ENCODE measurements at regions not wholly inside any gene's neighbourhood (a gene's known extent, or its start where the extent isn't known, plus 50 kb on each side); places are given as distances from the start of the nearest gene placed in this dataset.
"Not testable (repeated sequence)": the region's sequence is repeated elsewhere in the genome, so short reads cannot be mapped to it uniquely, and the experiment has no call there.

GRCh38 chr5:96214442-96215197 is 218.4 kb downstream of the PCSK1 start:
- no peak for DNase-seq (ENCODE audit: extremely low read depth in 1 of 2, low read depth in 1 of 2)

- no peak for DNase-seq (ENCODE audit: extremely low read depth in 1 of 2, low read depth in 1 of 2)
These were observed 223.2 kb downstream of the PCSK1 start for GRCh38 chr5:96209829-96210228.

GRCh38 chr5:96207420-96207819 is 225.6 kb downstream of the PCSK1 start:
- DNase-seq (ENCODE audit: extremely low read depth in 1 of 2, low read depth in 1 of 2): no peak

GRCh38 chr5:96203761-96204160 is 229.3 kb downstream of the PCSK1 start:
- DNase-seq (ENCODE audit: extremely low read depth in 1 of 2, low read depth in 1 of 2): no peak

GRCh38 chr5:96201503-96201902 is 231.5 kb downstream of the PCSK1 start:
- no peak for DNase-seq (ENCODE audit: extremely low read depth in 1 of 2, low read depth in 1 of 2)

- DNase-seq (ENCODE audit: extremely low read depth in 1 of 2, low read depth in 1 of 2): no peak
These were observed 232.4 kb downstream of the PCSK1 start for GRCh38 chr5:96200641-96201040.

GRCh38 chr5:96199713-96200183 is 233.3 kb downstream of the PCSK1 start:
- no peak for DNase-seq (ENCODE audit: extremely low read depth in 1 of 2, low read depth in 1 of 2)

- DNase-seq (ENCODE audit: extremely low read depth in 1 of 2, low read depth in 1 of 2): no peak
These were observed 234.5 kb downstream of the PCSK1 start for GRCh38 chr5:96198356-96199058.

GRCh38 chr5:96197767-96198166 is 235.3 kb downstream of the PCSK1 start:
- DNase-seq (ENCODE audit: extremely low read depth in 1 of 2, low read depth in 1 of 2): not testable (repeated sequence)

GRCh38 chr5:96197347-96197746 is 235.7 kb upstream of the ELL2 start:
- DNase-seq (ENCODE audit: extremely low read depth in 1 of 2, low read depth in 1 of 2): no peak

GRCh38 chr5:96196890-96197289 is 235.2 kb upstream of the ELL2 start:
- DNase-seq (ENCODE audit: extremely low read depth in 1 of 2, low read depth in 1 of 2): no peak

GRCh38 chr5:96196407-96196806 is 234.8 kb upstream of the ELL2 start:
- DNase-seq (ENCODE audit: extremely low read depth in 1 of 2, low read depth in 1 of 2): no peak

- DNase-seq (ENCODE audit: extremely low read depth in 1 of 2, low read depth in 1 of 2): no peak
These were observed 233.5 kb upstream of the ELL2 start for GRCh38 chr5:96195123-96195522.

GRCh38 chr5:96194593-96194992 is 232.9 kb upstream of the ELL2 start:
- no peak for DNase-seq (ENCODE audit: extremely low read depth in 1 of 2, low read depth in 1 of 2)

- DNase-seq (ENCODE audit: extremely low read depth in 1 of 2, low read depth in 1 of 2): no peak
These were observed 232.3 kb upstream of the ELL2 start for GRCh38 chr5:96193946-96194345.

GRCh38 chr5:96189987-96190386 is 228.3 kb upstream of the ELL2 start:
- no peak for DNase-seq (ENCODE audit: extremely low read depth in 1 of 2, low read depth in 1 of 2)

- no peak for DNase-seq (ENCODE audit: extremely low read depth in 1 of 2, low read depth in 1 of 2)
These were observed 227.6 kb upstream of the ELL2 start for GRCh38 chr5:96189028-96189826.

- DNase-seq (ENCODE audit: extremely low read depth in 1 of 2, low read depth in 1 of 2): no peak
These were observed 225.8 kb upstream of the ELL2 start for GRCh38 chr5:96187309-96188027.

- DNase-seq (ENCODE audit: extremely low read depth in 1 of 2, low read depth in 1 of 2): not testable (repeated sequence)
These were observed 222.9 kb upstream of the ELL2 start for GRCh38 chr5:96184510-96184909.

- DNase-seq (ENCODE audit: extremely low read depth in 1 of 2, low read depth in 1 of 2): no peak
These were observed 219.2 kb upstream of the ELL2 start for GRCh38 chr5:96180684-96181435.
